Kidney (tissue), 13 donors: ENCODE measurements at regions not wholly inside any gene's neighbourhood (a gene's known extent, or its start where the extent isn't known, plus 50 kb on each side); places are given as distances from the start of the nearest gene placed in this dataset.

Source experiments
- DNase-seq, 5 donors: peaks; one replicate each; pipeline ENCODE4 v3.0.0-alpha.2; 2013 to 2020
- FAIRE-seq: peaks from 2 replicates; lab custom pipeline; 2012; peaks lifted over from hg19 to GRCh38; lab: Jason Lieb, UNC
- H3K27ac ChIP-seq, 2 donors: one replicate each; pipeline ENCODE4 v1.7.0; 2013; ENCODE audit warnings: low read depth in 2 of 2, low read length in 2 of 2, inconsistent platforms in 1 of 2
- H3K27me3 ChIP-seq: one replicate; pipeline ENCODE4 v1.7.1; 2013; ENCODE audit warnings: low read length, inconsistent platforms; ENCODE audit not compliant: control insufficient read depth, insufficient read depth
- H3K36me3 ChIP-seq, 3 donors: one replicate each; pipeline versions ENCODE4 v1.7.0 to v1.7.1; 2013; ENCODE audit warnings: low read length in 3 of 3, control low read depth in 1 of 3, inconsistent platforms in 1 of 3; ENCODE audit not compliant: insufficient read depth in 3 of 3, control insufficient read depth in 2 of 3
- H3K4me1 ChIP-seq, 3 donors: one replicate each; pipeline versions ENCODE4 v1.7.0 to v1.7.1; 2013; ENCODE audit warnings: low read length in 3 of 3, inconsistent platforms in 1 of 3, low read depth in 1 of 3; ENCODE audit not compliant: control insufficient read depth in 2 of 3, insufficient read depth in 2 of 3
- H3K4me3 ChIP-seq, 3 donors: one replicate each; pipeline versions ENCODE4 v1.7.0 to v1.8.1; 2013; ENCODE audit warnings: low read length in 3 of 3, control low read depth in 1 of 3, inconsistent platforms in 1 of 3
- H3K9ac ChIP-seq, 3 donors: one replicate each; pipeline versions ENCODE4 v1.7.0 to v1.7.1; 2013; ENCODE audit warnings: low read length in 3 of 3, control low read depth in 1 of 3, inconsistent platforms in 1 of 3
- H3K9me3 ChIP-seq, 3 donors: one replicate each; pipeline versions ENCODE4 v1.7.0 to v1.7.1; 2013; ENCODE audit warnings: low read length in 3 of 3, control low read depth in 1 of 3, inconsistent platforms in 1 of 3; ENCODE audit not compliant: control insufficient read depth in 2 of 3, insufficient read depth in 1 of 3
- intact Hi-C: fragments of 100-400 bp; cut with DNase I; formaldehyde crosslinking; loops from one replicate; pipeline ENCODE4 v1.11.1; 2022
- TF ChIP-seq, protein P1 (sequence below): IDR thresholded peaks from 3 replicates; pipeline ENCODE4 v1.5.1; 2012; ENCODE audit warnings: mild to moderate bottlenecking, moderate library complexity, borderline replicate concordance; ENCODE audit not compliant: insufficient read depth; ENCODE audit errors: extremely low read depth
- donor health status: control.
- donor health status: control.
- donor health status: control.
- donor health status: control.
- donor health status: control.
- donor health status: DM: yes; HTN: yes; CAD: no.
- donor health status: Normal renal cell carcinoma (clear cell type).

DNA sequence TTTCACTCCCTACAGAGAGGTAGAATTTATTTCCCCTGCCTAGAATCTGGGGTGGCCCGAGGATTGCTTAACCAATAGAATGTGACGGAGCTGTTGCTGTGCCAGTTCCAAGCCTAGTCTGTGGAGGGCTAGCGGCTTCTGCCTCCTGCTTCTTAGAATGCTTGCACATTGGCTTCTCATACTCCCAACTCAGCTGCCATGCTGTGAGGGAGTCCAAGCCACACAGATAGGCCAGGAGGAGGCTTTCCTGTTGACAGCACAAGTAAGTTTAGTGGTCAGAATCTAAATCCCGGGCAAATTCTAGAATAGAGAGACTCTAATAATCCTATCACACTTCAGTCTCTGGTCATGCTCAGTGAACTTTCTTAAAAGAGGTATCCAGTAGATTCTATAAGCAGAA lies 57.5 kb upstream of the SNRPB2 start:
- H3K4me1 ChIP-seq = no peaks in the 10 kb centered on the region
- no peak for FAIRE-seq
- DNase-seq = no peak
- H3K27me3 ChIP-seq = no peaks in the 10 kb centered on the region
- no peak overlapping the region for H3K4me3 ChIP-seq
- no peaks in the 10 kb centered on the region for H3K36me3 ChIP-seq
- H3K9me3 ChIP-seq = peaks cover 0 to 7% (median 0%) of the 10 kb centered on the region in 3 donors
- TF ChIP-seq, protein P1, sequence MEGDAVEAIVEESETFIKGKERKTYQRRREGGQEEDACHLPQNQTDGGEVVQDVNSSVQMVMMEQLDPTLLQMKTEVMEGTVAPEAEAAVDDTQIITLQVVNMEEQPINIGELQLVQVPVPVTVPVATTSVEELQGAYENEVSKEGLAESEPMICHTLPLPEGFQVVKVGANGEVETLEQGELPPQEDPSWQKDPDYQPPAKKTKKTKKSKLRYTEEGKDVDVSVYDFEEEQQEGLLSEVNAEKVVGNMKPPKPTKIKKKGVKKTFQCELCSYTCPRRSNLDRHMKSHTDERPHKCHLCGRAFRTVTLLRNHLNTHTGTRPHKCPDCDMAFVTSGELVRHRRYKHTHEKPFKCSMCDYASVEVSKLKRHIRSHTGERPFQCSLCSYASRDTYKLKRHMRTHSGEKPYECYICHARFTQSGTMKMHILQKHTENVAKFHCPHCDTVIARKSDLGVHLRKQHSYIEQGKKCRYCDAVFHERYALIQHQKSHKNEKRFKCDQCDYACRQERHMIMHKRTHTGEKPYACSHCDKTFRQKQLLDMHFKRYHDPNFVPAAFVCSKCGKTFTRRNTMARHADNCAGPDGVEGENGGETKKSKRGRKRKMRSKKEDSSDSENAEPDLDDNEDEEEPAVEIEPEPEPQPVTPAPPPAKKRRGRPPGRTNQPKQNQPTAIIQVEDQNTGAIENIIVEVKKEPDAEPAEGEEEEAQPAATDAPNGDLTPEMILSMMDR = no peak
- intact Hi-C loops = no loop called here
- no peak overlapping the region for H3K27ac ChIP-seq
- H3K9ac ChIP-seq = no peak overlapping the region

DNA sequence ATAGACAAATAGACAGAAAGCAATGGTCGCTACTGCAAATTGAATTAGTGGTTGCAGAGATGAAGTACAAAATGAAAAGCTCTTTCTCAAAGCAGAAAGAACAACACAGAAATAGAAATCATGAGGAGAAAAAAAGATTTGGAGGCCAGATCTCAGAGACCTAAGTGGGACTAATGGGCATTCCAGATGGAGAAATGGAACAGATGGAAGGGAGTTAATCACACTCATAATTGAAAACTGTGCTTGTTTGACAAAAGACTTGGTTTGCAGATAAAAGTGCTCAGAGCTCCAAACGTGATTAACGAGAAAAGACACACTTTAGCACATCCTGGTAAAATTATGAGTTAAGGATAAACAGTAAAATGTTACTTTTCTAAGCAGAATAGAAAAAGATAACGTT lies 58.1 kb upstream of the SNRPB2 start:
- H3K36me3 ChIP-seq = no peaks in the 10 kb centered on the region
- H3K27me3 ChIP-seq = no peaks in the 10 kb centered on the region
- H3K4me3 ChIP-seq = no peak overlapping the region
- intact Hi-C loops = no loop called here
- FAIRE-seq = no peak
- no peak overlapping the region for H3K27ac ChIP-seq
- TF ChIP-seq, protein P1 = no peak
- DNase-seq = no peak
- no peak overlapping the region for H3K9ac ChIP-seq
- no peaks in the 10 kb centered on the region for H3K4me1 ChIP-seq
- H3K9me3 ChIP-seq = peaks cover 0 to 6% (median 0%) of the 10 kb centered on the region in 3 donors

GRCh38 chr20:16666272-16666671 lies 63.6 kb upstream of the SNRPB2 start:
- H3K9me3 ChIP-seq = no peaks in the 10 kb centered on the region
- H3K4me3 ChIP-seq = no peak overlapping the region
- no peaks in the 10 kb centered on the region for H3K27me3 ChIP-seq
- H3K4me1 ChIP-seq = no peaks in the 10 kb centered on the region
- TF ChIP-seq, protein P1 = no peak
- no peaks in the 10 kb centered on the region for H3K36me3 ChIP-seq
- no peak for FAIRE-seq
- intact Hi-C loops = no loop called here
- DNase-seq = no peak
- no peak overlapping the region for H3K9ac ChIP-seq
- no peak overlapping the region for H3K27ac ChIP-seq

GRCh38 chr20:16664020-16664419 lies 65.8 kb upstream of the SNRPB2 start:
- TF ChIP-seq, protein P1 = no peak
- Histone ChIP-seq H3K27me3 (no peaks in the 10 kb centered on the region), H3K9ac (no peak overlapping the region), H3K36me3 (no peaks in the 10 kb centered on the region), H3K27ac (no peak overlapping the region), H3K4me1 (no peaks in the 10 kb centered on the region), H3K9me3 (no peaks in the 10 kb centered on the region), H3K4me3 (no peak overlapping the region)
- intact Hi-C loops = no loop called here
- DNase-seq (no peak), FAIRE-seq (no peak)
